22Rv1 (cell line): ENCODE measurements at regions not wholly inside any gene's neighbourhood (a gene's known extent, or its start where the extent isn't known, plus 50 kb on each side); places are given as distances from the start of the nearest gene placed in this dataset.

Experiments
- H3K27ac ChIP-seq: fragments of 450-650 bp; 2 replicates; pipeline ENCODE4 v1.5.1; 2017
- CTCF ChIP-seq: fragments of 450-650 bp; IDR thresholded peaks from 2 replicates; pipeline ENCODE4 v1.5.1; 2017; ENCODE audit warnings: mild to moderate bottlenecking
- ZFX ChIP-seq: fragments of 450-650 bp; IDR thresholded peaks from 2 replicates; pipeline ENCODE4 v1.6.1; 2017; ENCODE audit warnings: antibody characterized with exemption, borderline replicate concordance

- TF ChIP-seq ZFX (no peak), CTCF (no peak)
- H3K27ac ChIP-seq, result no peak overlapping the region
Observed at GRCh38 chrX:139141370-139141769, 389.2 kb upstream of the F9 start.

DNA sequence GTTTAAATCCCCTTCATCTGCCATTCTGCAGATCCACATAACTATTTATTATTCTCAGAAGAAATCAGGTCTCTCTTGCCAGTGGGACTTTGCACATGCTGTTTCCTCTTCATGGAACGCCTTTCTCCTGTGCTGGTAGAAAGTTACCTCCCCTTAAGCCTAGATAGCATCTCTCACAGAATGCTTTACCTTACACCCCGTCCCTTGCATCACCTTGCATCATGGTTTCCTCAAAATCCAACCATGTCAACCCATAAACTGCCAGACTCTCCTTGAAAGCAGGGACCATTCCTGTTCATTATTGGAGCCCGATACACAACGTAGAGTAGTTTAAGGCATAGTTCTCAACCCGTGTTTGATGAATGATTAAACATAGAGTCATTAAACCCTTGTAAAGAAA is 396.2 kb upstream of the F9 start:
- TF ChIP-seq CTCF (no peak), ZFX (no peak)
- H3K27ac ChIP-seq, result no peak overlapping the region

- H3K27ac ChIP-seq, result no peak overlapping the region
- TF ChIP-seq ZFX (no peak), CTCF (peak; percentile 64)
Observed at GRCh38 chrX:139126493-139126892, 404.0 kb upstream of the F9 start.

DNA sequence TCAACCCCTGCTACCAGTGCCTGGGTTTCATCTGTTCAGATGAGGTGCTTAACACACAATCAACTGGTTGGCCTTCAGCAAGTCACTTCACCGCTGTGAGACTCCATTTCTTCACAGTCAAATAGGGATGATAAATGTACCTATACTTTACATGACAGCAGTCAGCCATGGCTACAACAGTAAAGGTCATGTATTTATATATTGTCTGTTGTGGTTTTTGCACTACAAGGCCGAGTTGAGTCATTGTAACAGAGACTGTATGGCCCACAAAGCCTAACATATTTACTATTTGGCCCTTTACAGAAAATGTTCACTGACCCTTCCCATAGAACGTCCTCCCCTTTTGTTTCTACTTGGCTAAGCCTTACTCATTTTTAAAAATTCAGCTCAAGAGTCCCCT is 404.6 kb upstream of the F9 start:
- no peak overlapping the region for H3K27ac ChIP-seq
- TF ChIP-seq CTCF (no peak), ZFX (no peak)

DNA sequence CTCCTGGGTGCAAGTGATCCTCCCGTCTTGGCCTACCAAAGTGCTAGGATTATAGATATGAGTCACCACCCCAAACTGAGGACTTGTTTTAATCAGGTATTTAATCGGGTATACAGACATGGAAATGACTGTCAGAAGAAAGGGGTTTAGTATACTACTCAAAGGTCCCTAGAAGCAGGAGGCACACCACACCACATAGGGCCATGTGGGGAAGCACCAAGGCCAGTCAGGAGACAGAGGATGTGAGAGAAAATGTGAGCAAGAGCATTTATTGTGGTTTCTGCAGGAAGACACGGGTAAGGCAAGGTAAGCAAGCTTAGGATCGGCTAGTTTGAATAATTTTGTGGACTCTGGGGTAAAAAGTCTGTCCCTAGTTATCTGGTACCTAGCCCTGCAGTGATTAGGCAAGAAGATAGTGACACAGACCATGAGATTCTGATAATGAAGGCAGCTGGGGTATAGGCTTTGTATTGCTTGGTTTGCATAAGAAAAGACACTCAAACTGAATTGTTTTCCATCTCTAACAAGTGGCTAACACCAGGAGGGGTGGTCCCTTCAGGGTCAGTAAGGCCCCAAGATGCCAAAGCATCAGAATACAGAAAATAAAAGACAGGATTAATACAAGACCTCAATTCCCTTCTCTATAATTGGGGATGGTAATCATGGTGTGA is 408.8 kb upstream of the F9 start:
- TF ChIP-seq CTCF (no peak), ZFX (no peak)
- no peak overlapping the region for H3K27ac ChIP-seq

GRCh38 chrX:139120760-139121159 is 409.2 kb upstream of the FGF13 start:
- H3K27ac ChIP-seq, result no peak overlapping the region
- TF ChIP-seq ZFX, result no peak

DNA sequence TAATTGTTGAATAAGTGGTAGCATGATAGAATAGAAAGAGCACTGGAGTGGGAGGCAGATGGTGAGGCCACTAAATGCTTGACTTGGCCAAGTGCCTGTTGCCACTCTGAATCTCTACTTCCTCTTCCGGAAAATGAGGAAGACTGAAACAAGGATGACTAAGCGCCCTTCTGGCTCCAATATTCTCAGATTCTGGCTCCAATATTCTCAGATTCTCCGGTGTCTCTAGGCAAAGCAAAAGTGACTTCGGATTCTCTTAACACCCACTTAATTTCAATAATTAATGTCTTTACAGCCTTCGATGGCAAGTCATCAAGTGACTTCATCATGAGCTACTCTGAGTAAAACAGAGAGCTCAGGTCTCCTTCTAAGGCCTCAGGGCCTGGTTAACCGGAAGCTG is 402.2 kb upstream of the FGF13 start:
- H3K27ac ChIP-seq, result peak overlapping the region; percentile 46; the same call in 1 of the 2 replicates
- no peak for TF ChIP-seq CTCF
- TF ChIP-seq ZFX, result no peak

GRCh38 chrX:139112432-139112831 is 400.9 kb upstream of the FGF13 start:
- no peak for TF ChIP-seq CTCF
- TF ChIP-seq ZFX, result no peak
- H3K27ac ChIP-seq, result peak overlapping the region; percentile 46
